Bronchial epithelial cell (primary cell): ENCODE measurements at regions not wholly inside any gene's neighbourhood (a gene's known extent, or its start where the extent isn't known, plus 50 kb on each side); places are given as distances from the start of the nearest gene placed in this dataset.

Source experiments
- DNase-seq: peaks from one replicate; pipeline ENCODE4 v3.0.0-alpha.2; 2010; ENCODE audit warnings: low read depth
- FAIRE-seq: peaks from 2 replicates; lab custom pipeline; 2011; peaks lifted over from hg19 to GRCh38; lab: Jason Lieb, UNC
- H3K27me3 ChIP-seq: 2 replicates; pipeline ENCODE4 v1.5.1; 2011; ENCODE audit warnings: low read length; ENCODE audit not compliant: control insufficient read depth, insufficient read depth
- H3K36me3 ChIP-seq: 2 replicates; pipeline ENCODE4 v1.5.1; 2011; ENCODE audit warnings: low read length; ENCODE audit not compliant: control insufficient read depth, insufficient read depth
- H3K4me3 ChIP-seq: 2 replicates; pipeline ENCODE4 v1.5.1; 2011; ENCODE audit warnings: mild to moderate bottlenecking, low read depth, low read length, control low read depth
- CTCF ChIP-seq: IDR thresholded peaks from 2 replicates; pipeline ENCODE4 v1.5.1; 2011; ENCODE audit warnings: mild to moderate bottlenecking, moderate library complexity, low read length, control low read depth, inconsistent platforms; ENCODE audit not compliant: insufficient read depth, severe bottlenecking

- no peaks in the 10 kb centered on the region for H3K36me3 ChIP-seq
- no peak overlapping the region for H3K4me3 ChIP-seq
- no peaks in the 10 kb centered on the region for H3K27me3 ChIP-seq
- no peak for TF ChIP-seq CTCF
- FAIRE-seq (no peak), DNase-seq (no peak)
Observed at GRCh38 chr1:192022827-192023226, 135.4 kb upstream of the RGS18 start.

DNA sequence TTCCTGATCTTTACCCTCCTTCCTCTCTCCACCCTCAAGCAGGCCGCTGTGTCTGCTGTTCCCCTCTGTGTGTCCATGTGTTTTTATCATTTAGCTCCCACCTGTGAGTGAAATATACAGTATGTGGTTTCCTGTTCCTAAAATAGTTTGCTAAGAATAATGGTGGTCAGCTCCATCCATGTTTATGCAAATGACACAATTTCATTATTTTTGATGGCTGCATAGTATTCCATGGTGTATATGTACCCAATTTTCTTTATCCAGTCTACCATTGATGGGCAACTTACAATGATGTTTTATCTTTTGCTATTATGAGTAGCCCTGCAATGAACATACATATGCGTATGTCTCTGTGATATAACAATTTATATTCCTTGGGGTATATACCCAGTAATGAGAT, 133.4 kb upstream of the RGS18 start:
- no peaks in the 10 kb centered on the region for H3K27me3 ChIP-seq
- no peak for TF ChIP-seq CTCF
- DNase-seq, result no peak
- no peak overlapping the region for H3K4me3 ChIP-seq
- FAIRE-seq, result no peak
- H3K36me3 ChIP-seq, result no peaks in the 10 kb centered on the region

DNA sequence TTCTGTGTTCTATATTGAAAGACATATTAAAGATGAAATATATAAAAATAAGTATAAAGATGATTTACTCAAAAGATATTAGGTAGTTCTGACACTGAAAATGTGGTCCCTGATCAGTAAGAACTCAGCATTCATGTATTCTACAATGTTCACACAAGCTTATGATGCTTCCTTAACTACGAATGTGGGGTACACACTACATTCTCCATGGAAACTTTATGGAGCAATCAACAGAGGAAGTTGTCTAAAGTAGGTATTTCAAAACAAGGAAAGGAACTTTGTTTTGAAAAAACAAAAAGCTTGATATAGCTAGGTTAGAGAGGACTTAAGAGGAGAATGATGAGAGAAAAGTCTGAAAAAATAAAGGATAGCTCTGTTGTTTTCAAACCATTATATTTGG, 119.7 kb upstream of the RGS18 start:
- H3K4me3 ChIP-seq, result no peak overlapping the region
- no peaks in the 10 kb centered on the region for H3K27me3 ChIP-seq
- DNase-seq, result no peak
- no peak for FAIRE-seq
- no peaks in the 10 kb centered on the region for H3K36me3 ChIP-seq
- no peak for TF ChIP-seq CTCF

DNA sequence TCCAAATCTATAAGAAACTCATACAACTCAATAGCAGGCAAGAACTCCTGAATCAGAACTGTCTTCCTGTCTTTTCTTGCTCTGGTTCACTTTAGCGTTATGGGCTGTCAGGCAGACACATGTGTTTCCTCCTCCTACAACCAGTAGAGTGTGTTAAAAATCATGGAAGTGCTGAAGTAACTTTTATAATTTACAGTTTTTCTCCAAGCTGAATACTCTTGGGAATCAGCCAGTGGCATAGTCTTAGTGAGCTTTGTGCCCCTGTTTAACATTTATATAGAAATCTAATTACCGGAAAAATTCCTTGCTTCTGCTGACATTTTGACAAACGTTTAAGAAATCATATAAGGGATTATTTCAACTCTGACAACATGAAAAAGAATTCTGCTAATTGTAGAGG, 113.1 kb upstream of the RGS18 start:
- H3K36me3 ChIP-seq, result no peaks in the 10 kb centered on the region
- no peak for TF ChIP-seq CTCF
- H3K4me3 ChIP-seq, result no peak overlapping the region
- DNase-seq, result no peak
- FAIRE-seq, result no peak
- no peaks in the 10 kb centered on the region for H3K27me3 ChIP-seq

DNA sequence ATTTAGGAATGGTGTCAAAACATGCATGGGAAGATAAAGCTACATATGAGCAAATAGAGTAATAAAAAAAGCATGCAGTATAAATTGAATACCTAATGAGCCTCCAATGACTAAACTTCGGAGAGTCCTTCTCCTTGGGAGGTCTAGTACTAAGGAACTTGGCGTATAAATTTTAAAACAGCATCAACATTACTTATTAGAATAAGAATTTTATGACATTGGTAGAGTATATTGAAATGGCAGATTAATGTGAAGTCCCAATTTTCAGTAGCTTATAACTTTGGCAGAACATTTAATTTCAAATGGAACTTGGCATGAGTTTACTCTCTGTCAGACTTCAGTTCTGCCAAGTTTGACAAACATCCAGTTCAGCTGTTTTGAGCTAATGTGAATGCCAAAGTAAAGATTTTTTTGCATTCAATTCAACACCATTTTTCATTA, 104.7 kb upstream of the RGS18 start:
- Histone ChIP-seq H3K27me3 (no peaks in the 10 kb centered on the region), H3K4me3 (no peak overlapping the region), H3K36me3 (no peaks in the 10 kb centered on the region)
- TF ChIP-seq CTCF, result no peak
- DNase-seq (no peak), FAIRE-seq (no peak)

GRCh38 chr1:192057766-192058165, 100.5 kb upstream of the RGS18 start:
- no peak for DNase-seq
- no peak overlapping the region for H3K4me3 ChIP-seq
- no peaks in the 10 kb centered on the region for H3K36me3 ChIP-seq
- H3K27me3 ChIP-seq, result no peaks in the 10 kb centered on the region
- no peak for FAIRE-seq
- TF ChIP-seq CTCF, result no peak
